GM12878 (cell line): ENCODE measurements at regions not wholly inside any gene's neighbourhood (a gene's known extent, or its start where the extent isn't known, plus 50 kb on each side); places are given as distances from the start of the nearest gene placed in this dataset.

Experiments used
- ATAC-seq: fragments of 200-7000 bp; cut with Tn5 transposase; 3 replicates; pipeline ENCODE4 v1.9.1; 2020; ENCODE audit warnings: mild to moderate bottlenecking, moderate library complexity
- BruUV-seq: library from RNA; stranded (reverse); fragments of 400-500 nt; replicated peaks from 2 replicates; lab custom pipeline; 2021; lab: Mats Ljungman, UMichigan
- CTCF ChIA-PET: fragments of 300-600 bp; sonication (Branson Sonifier 250); formaldehyde crosslinking; extraction: SDS; loops from one replicate; lab custom pipeline; 2021; ENCODE audit warnings: inconsistent platforms; lab: Yijun Ruan, JAX
- POLR2A ChIA-PET: fragments of 350-600 bp; formaldehyde crosslinking; extraction: SDS; loops from one replicate; lab custom pipeline; 2021; ENCODE audit warnings: inconsistent platforms; lab: Charles Lee
- RAD21 ChIA-PET: fragments of 300-600 bp; sonication (Branson Sonifier 250); formaldehyde crosslinking; loops from one replicate; lab custom pipeline; 2023; ENCODE audit warnings: antibody characterized with exemption; ENCODE audit not compliant: unreplicated experiment; lab: Charles Lee
- SMC1A ChIA-PET: fragments of 300-600 bp; sonication (Branson Sonifier 250); formaldehyde crosslinking; loops from one replicate; lab custom pipeline; 2023; ENCODE audit not compliant: unreplicated experiment, uncharacterized antibody; lab: Charles Lee
- DNase-seq: peaks from one replicate; pipeline ENCODE4 v3.0.0-alpha.2; 2011; ENCODE audit warnings: low read depth, low spot score
- FAIRE-seq: peaks from 3 replicates; lab custom pipeline; 2011; peaks lifted over from hg19 to GRCh38; lab: Jason Lieb, UNC
- H2AFZ ChIP-seq: 2 replicates; pipeline ENCODE4 v1.6.0; 2011; ENCODE audit warnings: low read depth, low read length, control low read depth; ENCODE audit not compliant: control insufficient read depth
- H3K27ac ChIP-seq: 2 replicates; pipeline ENCODE4 v1.5.1; 2011; ENCODE audit warnings: control low read depth; ENCODE audit not compliant: control insufficient read depth, insufficient read depth
- H3K27me3 ChIP-seq, 2 experiments: replicated peaks in 1 of 2; 2 replicates each; pipeline versions ENCODE4 v1.6.0 to v1.6.1; 2011; ENCODE audit warnings: low read length in 1 of 2; ENCODE audit not compliant: control insufficient read depth in 2 of 2, insufficient read depth in 2 of 2
- H3K36me3 ChIP-seq, 2 experiments: 2 replicates each; pipeline ENCODE4 v1.5.1; 2011; ENCODE audit warnings: low read length in 1 of 2; ENCODE audit not compliant: control insufficient read depth in 2 of 2, insufficient read depth in 2 of 2
- H3K4me1 ChIP-seq: 2 replicates; pipeline ENCODE4 v1.6.1; 2011; ENCODE audit warnings: mild to moderate bottlenecking, low read length, moderate library complexity, mixed read lengths; ENCODE audit not compliant: control insufficient read depth, insufficient read depth
- H3K4me2 ChIP-seq: 2 replicates; pipeline ENCODE4 v1.6.0; 2011; ENCODE audit warnings: control low read depth; ENCODE audit not compliant: control insufficient read depth, insufficient read depth
- H3K4me3 ChIP-seq: fragments of 200-600 bp; sonication (generic); 2 replicates; pipeline ENCODE4 v1.5.1; 2016
- H3K79me2 ChIP-seq: 2 replicates; pipeline ENCODE4 v1.6.0; 2011; ENCODE audit warnings: low read length; ENCODE audit not compliant: control insufficient read depth, insufficient read depth
- H3K9ac ChIP-seq: 2 replicates; pipeline ENCODE4 v1.8.0; 2011; ENCODE audit warnings: low read length, control low read depth, mixed read lengths; ENCODE audit not compliant: control insufficient read depth, insufficient read depth
- H3K9me3 ChIP-seq: replicated peaks from 3 replicates; pipeline ENCODE4 v1.5.1; 2011; ENCODE audit warnings: mild to moderate bottlenecking, low read length; ENCODE audit not compliant: control insufficient read depth, insufficient read depth
- H4K20me1 ChIP-seq: 2 replicates; pipeline ENCODE4 v1.6.0; 2011; ENCODE audit not compliant: control insufficient read depth, insufficient read depth
- BCL11A ChIP-seq: IDR thresholded peaks from 2 replicates; pipeline ENCODE4 v1.6.1; 2011; ENCODE audit warnings: low read depth, low read length
- BCL3 ChIP-seq: IDR thresholded peaks from 2 replicates; pipeline ENCODE4 v1.6.1; 2011; ENCODE audit warnings: borderline replicate concordance, low read depth, mild to moderate bottlenecking, moderate library complexity, low read length; ENCODE audit not compliant: insufficient read depth, poor library complexity, severe bottlenecking
- ESRRA ChIP-seq: IDR thresholded peaks from 2 replicates; pipeline ENCODE4 v1.6.1; 2012; ENCODE audit warnings: mild to moderate bottlenecking, low read length, improper control_type of control experiment
- HDGF ChIP-seq: fragments of 450-650 bp; IDR thresholded peaks from 2 replicates; pipeline ENCODE4 v1.6.1; 2016; ENCODE audit warnings: antibody characterized with exemption
- JUND ChIP-seq: IDR thresholded peaks from 2 replicates; pipeline ENCODE4 v1.6.1; 2012; ENCODE audit warnings: low read depth, mild to moderate bottlenecking, low read length, improper control_type of control experiment, moderate library complexity
- KAT2A ChIP-seq: conservative IDR thresholded peaks from 2 replicates; pipeline ENCODE4 v1.6.1; 2011; ENCODE audit warnings: low read depth, low read length; ENCODE audit not compliant: control insufficient read depth
- MEF2A ChIP-seq: IDR thresholded peaks from 2 replicates; pipeline ENCODE4 v1.6.1; 2011; ENCODE audit warnings: low read depth, mild to moderate bottlenecking, low read length, moderate library complexity; ENCODE audit not compliant: insufficient read depth
- NR2C2 ChIP-seq: IDR thresholded peaks from 2 replicates; pipeline ENCODE4 v1.6.1; 2011; ENCODE audit warnings: borderline replicate concordance, low read depth; ENCODE audit not compliant: control insufficient read depth, insufficient read length
- TCF12 ChIP-seq: IDR thresholded peaks from 2 replicates; pipeline ENCODE4 v1.6.1; 2011; ENCODE audit warnings: low read depth, mild to moderate bottlenecking, low read length
- YY1 ChIP-seq: IDR thresholded peaks from 2 replicates; pipeline ENCODE4 v1.6.1; 2011; ENCODE audit warnings: low read depth, mild to moderate bottlenecking, low read length
- ZZZ3 ChIP-seq: IDR thresholded peaks from 2 replicates; pipeline ENCODE4 v1.6.1; 2011; ENCODE audit warnings: low read depth; ENCODE audit not compliant: control insufficient read depth, insufficient read length
- WGBS: methylation state at CpG from one replicate; pipeline ENCODE4 v1.1.6; 2016; ENCODE audit warnings: low lambda C conversion rate; ENCODE audit not compliant: insufficient replicate concordance, insufficient coverage; ENCODE audit errors: missing lambda C conversion rate; 5-methylcytosine and 5-hydroxymethylcytosine counted together
- in situ Hi-C: fragments of 300-500 bp; cut with MboI; formaldehyde crosslinking; loops from 9 replicates; pipeline ENCODE4 v1.14.3; 2018; ENCODE audit warnings: mixed read lengths
- intact Hi-C: fragments of 100-400 bp; cut with micrococcal nuclease; formaldehyde crosslinking; loops from one replicate; pipeline ENCODE4 v1.14.2; 2022; ENCODE audit not compliant: unreplicated experiment
- TF ChIP-seq, protein P1 (sequence below): fragments of 450-650 bp; formaldehyde crosslinking; IDR thresholded peaks from 2 replicates; pipeline ENCODE4 v1.5.0; 2022; ENCODE audit warnings: mild to moderate bottlenecking, missing genetic modification characterization

DNA sequence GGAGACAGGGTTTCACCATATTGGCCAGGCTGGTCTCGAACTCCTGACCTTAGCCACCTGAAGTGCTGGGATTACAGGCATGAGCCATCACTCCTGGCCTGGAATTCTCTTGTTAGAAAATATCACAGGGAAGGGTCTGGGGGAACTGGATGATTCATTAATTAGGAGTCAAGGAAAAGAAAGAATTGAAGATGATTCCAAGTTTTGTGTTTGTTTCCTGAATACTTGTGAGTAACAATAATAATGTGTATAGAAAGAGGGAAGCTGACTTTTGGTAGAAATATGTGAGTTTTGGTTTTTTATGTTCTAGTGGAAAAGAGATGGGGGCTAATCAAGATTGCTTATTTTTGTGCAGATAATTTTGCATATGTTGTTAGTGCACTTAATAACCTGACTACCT lies 77.3 kb upstream of the CLNK start:
- ChIA-PET POLR2A (no interaction called here), CTCF (no interaction called here), RAD21 (no interaction called here), SMC1A (no interaction called here)
- in situ Hi-C loops, result no loop called here
- 64% methylated on average over 1 of the region's 1 CpG for WGBS
- Histone ChIP-seq H3K4me3 (no peak overlapping the region), H3K4me1 (no peaks in the 10 kb centered on the region), H3K9me3 (peaks cover 3% of the 10 kb centered on the region), H3K27me3 (no peaks in the 10 kb centered on the region), H3K27ac (no peak overlapping the region), H3K36me3 (no peaks in the 10 kb centered on the region), H2AFZ (no peak overlapping the region), H4K20me1 (no peaks in the 10 kb centered on the region), H3K4me2 (no peak overlapping the region), H3K9ac (no peak overlapping the region), H3K79me2 (no peaks in the 10 kb centered on the region)
- no peak for FAIRE-seq
- ATAC-seq, result no peak
- DNase-seq, result no peak
- TF ChIP-seq TCF12, result no peak
- no peak for TF ChIP-seq JUND
- no peak for TF ChIP-seq ESRRA
- TF ChIP-seq, protein P1, sequence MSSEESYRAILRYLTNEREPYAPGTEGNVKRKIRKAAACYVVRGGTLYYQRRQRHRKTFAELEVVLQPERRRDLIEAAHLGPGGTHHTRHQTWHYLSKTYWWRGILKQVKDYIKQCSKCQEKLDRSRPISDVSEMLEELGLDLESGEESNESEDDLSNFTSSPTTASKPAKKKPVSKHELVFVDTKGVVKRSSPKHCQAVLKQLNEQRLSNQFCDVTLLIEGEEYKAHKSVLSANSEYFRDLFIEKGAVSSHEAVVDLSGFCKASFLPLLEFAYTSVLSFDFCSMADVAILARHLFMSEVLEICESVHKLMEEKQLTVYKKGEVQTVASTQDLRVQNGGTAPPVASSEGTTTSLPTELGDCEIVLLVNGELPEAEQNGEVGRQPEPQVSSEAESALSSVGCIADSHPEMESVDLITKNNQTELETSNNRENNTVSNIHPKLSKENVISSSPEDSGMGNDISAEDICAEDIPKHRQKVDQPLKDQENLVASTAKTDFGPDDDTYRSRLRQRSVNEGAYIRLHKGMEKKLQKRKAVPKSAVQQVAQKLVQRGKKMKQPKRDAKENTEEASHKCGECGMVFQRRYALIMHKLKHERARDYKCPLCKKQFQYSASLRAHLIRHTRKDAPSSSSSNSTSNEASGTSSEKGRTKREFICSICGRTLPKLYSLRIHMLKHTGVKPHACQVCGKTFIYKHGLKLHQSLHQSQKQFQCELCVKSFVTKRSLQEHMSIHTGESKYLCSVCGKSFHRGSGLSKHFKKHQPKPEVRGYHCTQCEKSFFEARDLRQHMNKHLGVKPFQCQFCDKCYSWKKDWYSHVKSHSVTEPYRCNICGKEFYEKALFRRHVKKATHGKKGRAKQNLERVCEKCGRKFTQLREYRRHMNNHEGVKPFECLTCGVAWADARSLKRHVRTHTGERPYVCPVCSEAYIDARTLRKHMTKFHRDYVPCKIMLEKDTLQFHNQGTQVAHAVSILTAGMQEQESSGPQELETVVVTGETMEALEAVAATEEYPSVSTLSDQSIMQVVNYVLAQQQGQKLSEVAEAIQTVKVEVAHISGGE (CRISPR knock-in tag), result no peak
- TF ChIP-seq NR2C2, result no peak
- TF ChIP-seq KAT2A, result no peak
- TF ChIP-seq BCL11A, result no peak
- TF ChIP-seq YY1, result no peak
- TF ChIP-seq MEF2A, result no peak
- TF ChIP-seq BCL3, result no peak
- TF ChIP-seq ZZZ3, result no peak
- TF ChIP-seq HDGF, result no peak
- BruUV-seq, result no TSS peak
- intact Hi-C loops, result no loop called here
